Heart left ventricle (tissue), 16 donors: ENCODE measurements at regions not wholly inside any gene's neighbourhood (a gene's known extent, or its start where the extent isn't known, plus 50 kb on each side); places are given as distances from the start of the nearest gene placed in this dataset.

ENCODE experiments used
- ATAC-seq, 4 donors: fragments of 200-7000 bp; cut with Tn5 transposase; one replicate each; pipeline ENCODE4 v1.9.1; 2020 to 2022; ENCODE audit warnings: moderate library complexity in 4 of 4, mild to moderate bottlenecking in 3 of 4, moderate number of reproducible peaks in 1 of 4
- DNase-seq, 5 donors: peaks; one replicate each; pipeline ENCODE4 v3.0.0-alpha.2; 2020
- H3K27ac ChIP-seq, 12 donors: fragments of 200-600 bp; sonication (generic) in 4 of 12; one replicate each; pipeline versions ENCODE4 v1.5.0 to v1.8.0; 2016 to 2022; ENCODE audit warnings: mild to moderate bottlenecking in 2 of 12
- H3K27me3 ChIP-seq, 9 donors: fragments of 200-600 bp; sonication (generic) in 2 of 9; one replicate each; pipeline versions ENCODE4 v1.5.1 to v1.8.0; 2016 to 2022; ENCODE audit warnings: mild to moderate bottlenecking in 3 of 9
- H3K36me3 ChIP-seq, 9 donors: fragments of 200-600 bp; sonication (generic) in 2 of 9; one replicate each; pipeline versions ENCODE4 v1.5.0 to v1.8.0; 2018 to 2022; ENCODE audit warnings: mild to moderate bottlenecking in 2 of 9
- H3K4me1 ChIP-seq, 12 donors: fragments of 200-600 bp; sonication (generic) in 4 of 12; one replicate each; pipeline versions ENCODE4 v1.5.0 to v1.8.0; 2016 to 2022; ENCODE audit warnings: mild to moderate bottlenecking in 3 of 12
- H3K4me3 ChIP-seq, 12 donors: fragments of 200-600 bp; sonication (generic) in 4 of 12; one replicate each; pipeline versions ENCODE4 v1.5.0 to v1.8.0; 2017 to 2022; ENCODE audit warnings: mild to moderate bottlenecking in 9 of 12, moderate library complexity in 4 of 12
- H3K9me3 ChIP-seq, 12 donors: fragments of 200-600 bp; sonication (generic) in 4 of 12; one replicate each; pipeline versions ENCODE4 v1.5.0 to v1.8.0; 2016 to 2022; ENCODE audit warnings: mild to moderate bottlenecking in 1 of 12
- POLR2A ChIP-seq, 2 donors: fragments of 450-650 bp; IDR thresholded peaks; one replicate each; pipeline ENCODE4 v1.6.1; 2017; ENCODE audit warnings: antibody characterized with exemption in 2 of 2, mild to moderate bottlenecking in 2 of 2, moderate library complexity in 2 of 2
- WGBS, 4 donors: extraction: QIAGEN DNeasy Blood & Tissue Kit in 2 of 4; methylation state at CpG; one replicate each; pipeline versions ENCODE4 v1.1.5 to v1.1.7; 2013 to 2018; 5-methylcytosine and 5-hydroxymethylcytosine counted together
- intact Hi-C, 10 donors: fragments of 100-400 bp; cut with DNase I; formaldehyde crosslinking; loops; one replicate each; pipeline versions ENCODE4 v1.11.1 to v1.14.2; 2022
- TF ChIP-seq, protein P1 (sequence below), 12 donors: fragments of 200-600 bp; sonication (generic) in 4 of 12; IDR thresholded peaks; one replicate each; pipeline versions ENCODE4 v1.5.0 to v1.8.0; 2018 to 2022; ENCODE audit warnings: antibody characterized with exemption in 12 of 12, mild to moderate bottlenecking in 5 of 12
- donor health status: ischemic (EF 13 %, LVEDD 7.1; RV severe dilation, severe dysfunction).
- donor health status: healthy with polysubstance abuse.
- donor health status: DM: no; HTN: yes; CAD: no.
- donor health status: DM: no; HTN: no; CAD: no.
- donor health status: ischemic (EF 25% LVEDD 6.9; RV normal size, moderate dysfunction).
- donor health status: ischemic (EF 25% LVEDD 5.7; RV mildly dilated, moderate dysfunction).
- donor health status: healthy.
- donor health status: DM: yes; HTN: yes; CAD: no.
- donor health status: ischemic (EF 35%, LVEDD 5.7; RV mildly dilated, moderate dysfunction).
- donor health status: nonischemic (EF 11% LVEDD 7.7; RV severe dilation, severe dysfunction).
- donor health status: DM: yes; HTN: yes; CAD: no.
- donor health status: PGD.
- donor health status: ischemic (EF 29% LVEDD 5.4; RV normal size, mild dysfunction).
- donor health status: nonischemic (EF 23%, LVEDD 6.1; RV moderate dilation, normal function).

DNA sequence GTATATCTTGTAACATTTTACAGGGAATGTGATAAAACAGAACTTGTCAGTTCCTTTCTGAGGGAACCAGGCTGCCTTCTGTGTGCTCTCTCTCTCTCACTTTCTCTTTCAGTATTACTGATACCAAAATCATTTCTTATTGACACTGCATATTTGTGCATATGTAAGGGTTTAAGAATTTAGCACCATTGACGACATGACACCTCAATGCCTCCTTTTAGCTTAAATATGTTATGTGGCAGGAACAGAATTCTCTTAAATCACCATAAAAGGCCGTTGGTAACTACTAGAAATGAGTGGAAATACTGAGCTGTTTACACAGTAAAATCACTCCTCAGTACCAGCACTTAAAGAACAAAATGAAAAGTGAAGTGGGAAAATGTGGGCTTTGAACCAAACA is 457.7 kb upstream of the SYT1 start:
- Histone ChIP-seq H3K9me3 (no peaks in the 10 kb centered on the region), H3K4me3 (no peak overlapping the region), H3K36me3 (no peaks in the 10 kb centered on the region), H3K27ac (no peak overlapping the region), H3K27me3 (no peaks in the 10 kb centered on the region), H3K4me1 (no peaks in the 10 kb centered on the region)
- no peak for DNase-seq
- WGBS, 4 donors, result 15 to 26% (median 19%) methylated on average over 2 of the region's 2 CpGs
- intact Hi-C loops, result no loop called here
- no peak for TF ChIP-seq POLR2A (IDR thresholded peaks at IDR 0.05)
- TF ChIP-seq, protein P1, sequence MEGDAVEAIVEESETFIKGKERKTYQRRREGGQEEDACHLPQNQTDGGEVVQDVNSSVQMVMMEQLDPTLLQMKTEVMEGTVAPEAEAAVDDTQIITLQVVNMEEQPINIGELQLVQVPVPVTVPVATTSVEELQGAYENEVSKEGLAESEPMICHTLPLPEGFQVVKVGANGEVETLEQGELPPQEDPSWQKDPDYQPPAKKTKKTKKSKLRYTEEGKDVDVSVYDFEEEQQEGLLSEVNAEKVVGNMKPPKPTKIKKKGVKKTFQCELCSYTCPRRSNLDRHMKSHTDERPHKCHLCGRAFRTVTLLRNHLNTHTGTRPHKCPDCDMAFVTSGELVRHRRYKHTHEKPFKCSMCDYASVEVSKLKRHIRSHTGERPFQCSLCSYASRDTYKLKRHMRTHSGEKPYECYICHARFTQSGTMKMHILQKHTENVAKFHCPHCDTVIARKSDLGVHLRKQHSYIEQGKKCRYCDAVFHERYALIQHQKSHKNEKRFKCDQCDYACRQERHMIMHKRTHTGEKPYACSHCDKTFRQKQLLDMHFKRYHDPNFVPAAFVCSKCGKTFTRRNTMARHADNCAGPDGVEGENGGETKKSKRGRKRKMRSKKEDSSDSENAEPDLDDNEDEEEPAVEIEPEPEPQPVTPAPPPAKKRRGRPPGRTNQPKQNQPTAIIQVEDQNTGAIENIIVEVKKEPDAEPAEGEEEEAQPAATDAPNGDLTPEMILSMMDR (IDR thresholded peaks at IDR 0.05), result no peak
- ATAC-seq, result no peak

DNA sequence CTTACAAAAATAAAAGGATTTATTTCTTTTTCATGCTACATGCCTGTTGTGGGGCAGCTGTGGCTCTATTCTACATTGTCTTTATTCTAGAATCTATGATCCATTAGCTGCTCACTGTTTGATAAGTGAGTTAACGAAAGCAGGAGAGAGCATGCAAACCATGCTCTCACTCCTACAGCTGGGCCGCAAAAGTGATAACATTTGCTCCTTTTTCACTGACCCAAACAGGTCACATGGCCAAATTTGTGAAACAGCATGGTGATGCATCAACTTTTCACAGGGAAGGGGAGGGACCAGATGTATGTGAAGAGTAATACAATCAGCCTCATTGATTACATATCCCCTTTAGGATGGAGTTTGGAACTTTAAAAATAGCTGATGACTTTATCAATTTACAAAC is 456.9 kb upstream of the SYT1 start:
- TF ChIP-seq POLR2A (IDR thresholded peaks at IDR 0.05), result no peak
- TF ChIP-seq, protein P1 (IDR thresholded peaks at IDR 0.05), result no peak
- Histone ChIP-seq H3K4me3 (no peak overlapping the region), H3K4me1 (no peaks in the 10 kb centered on the region), H3K27ac (no peak overlapping the region), H3K36me3 (no peaks in the 10 kb centered on the region), H3K9me3 (no peaks in the 10 kb centered on the region), H3K27me3 (no peaks in the 10 kb centered on the region)
- 52 to 67% (median 59%) methylated on average over 2 of the region's 2 CpGs for WGBS, 4 donors
- intact Hi-C loops, result no loop called here
- ATAC-seq, result no peak
- no peak for DNase-seq

DNA sequence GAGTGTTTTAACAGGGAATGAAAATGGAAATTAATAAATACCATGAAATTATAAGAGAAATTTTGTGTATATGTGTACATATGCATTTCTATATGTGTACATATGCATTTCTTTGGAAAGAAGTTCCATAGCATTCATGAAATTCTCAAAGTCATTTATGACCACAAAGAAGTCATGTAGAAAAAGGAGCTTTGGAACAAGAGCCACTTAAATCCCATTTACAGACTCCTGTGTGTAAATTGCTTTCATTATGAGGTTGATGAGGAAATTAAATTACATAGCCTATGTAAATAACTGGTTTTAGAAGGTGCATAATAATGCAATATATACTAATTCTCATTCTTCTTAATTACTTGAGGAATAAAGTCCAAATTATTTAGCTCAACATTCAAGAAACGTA is 450.5 kb upstream of the SYT1 start:
- Histone ChIP-seq H3K27ac (no peak overlapping the region), H3K27me3 (no peaks in the 10 kb centered on the region), H3K9me3 (peaks cover 0 to 3% (median 0%) of the 10 kb centered on the region in 12 donors), H3K4me1 (no peaks in the 10 kb centered on the region), H3K4me3 (no peak overlapping the region), H3K36me3 (no peaks in the 10 kb centered on the region)
- no peak for DNase-seq
- TF ChIP-seq, protein P1 (IDR thresholded peaks at IDR 0.05), result no peak
- no peak for TF ChIP-seq POLR2A (IDR thresholded peaks at IDR 0.05)
- intact Hi-C loops, result no loop called here
- 88 to 96% (median 92%) methylated on average over 1 of the region's 1 CpG for WGBS, 4 donors
- ATAC-seq, result no peak

DNA sequence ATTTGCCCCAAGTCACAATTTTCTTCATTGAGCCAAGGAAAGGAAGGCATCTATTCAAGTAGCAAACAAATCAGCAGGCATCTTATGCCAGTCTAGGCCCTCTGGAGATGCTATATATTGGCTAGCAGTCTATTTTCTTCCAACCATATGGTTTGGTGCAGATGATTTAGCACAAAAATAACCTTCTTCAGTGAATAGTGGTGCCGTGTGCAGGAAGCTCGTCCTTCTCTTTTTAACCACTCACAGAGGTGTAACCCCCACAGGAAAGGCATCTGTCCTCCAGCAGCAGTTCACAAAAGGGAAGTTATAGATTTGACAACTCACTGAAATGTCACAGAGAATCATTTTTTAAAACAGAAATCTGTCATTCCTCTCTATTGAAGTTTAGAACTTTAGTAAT is 445.7 kb upstream of the SYT1 start:
- Histone ChIP-seq H3K27ac (no peak overlapping the region), H3K27me3 (no peaks in the 10 kb centered on the region), H3K9me3 (peaks cover 0 to 3% (median 0%) of the 10 kb centered on the region in 12 donors), H3K4me3 (no peak overlapping the region), H3K36me3 (no peaks in the 10 kb centered on the region), H3K4me1 (no peaks in the 10 kb centered on the region)
- 39 to 50% (median 40%) methylated on average over 2 of the region's 2 CpGs for WGBS, 4 donors
- no peak for TF ChIP-seq POLR2A (IDR thresholded peaks at IDR 0.05)
- TF ChIP-seq, protein P1 (IDR thresholded peaks at IDR 0.05), result no peak
- ATAC-seq (no peak), DNase-seq (no peak)
- intact Hi-C loops, result no loop called here
